ENCODE measurements at regions not wholly inside any gene's neighbourhood (a gene's known extent, or its start where the extent isn't known, plus 50 kb on each side); places are given as distances from the start of the nearest gene placed in this dataset.

GRCh38 chr17:13746404-13746803 lies 144.7 kb upstream of the HS3ST3A1 start:
- H3K27me3 Mint-ChIP-seq, result peaks cover 19% of the 10 kb centered on the region

GRCh38 chr17:13749166-13749890 lies 147.6 kb upstream of the HS3ST3A1 start:
- TF ChIP-seq CTCF (IDR thresholded peaks at IDR 0.05), result no peak
- intact Hi-C loops (cut with micrococcal nuclease), result no loop called here
- ChIA-PET POLR2A (no interaction called here), CTCF (no interaction called here)
- H3K9me3 Mint-ChIP-seq, result no peaks in the 10 kb centered on the region
- H3K4me3 Mint-ChIP-seq, result no peak overlapping the region
- no peaks in the 10 kb centered on the region for H3K36me3 Mint-ChIP-seq (ENCODE audit: low read depth)
- H3K27me3 Mint-ChIP-seq, result peaks cover 21% of the 10 kb centered on the region
- no peaks in the 10 kb centered on the region for H3K4me1 Mint-ChIP-seq
- ATAC-seq (ENCODE audit: low read depth) (no peak), DNase-seq (no peak)
- no peak overlapping the region for H3K27ac Mint-ChIP-seq

More at GRCh38 chr17:13746404-13746803, 144.7 kb upstream of the HS3ST3A1 start:
- TF ChIP-seq CTCF (IDR thresholded peaks at IDR 0.05), result no peak
- DNase-seq (no peak), ATAC-seq (ENCODE audit: low read depth) (no peak)
- ChIA-PET CTCF (no interaction called here), POLR2A (no interaction called here)
- intact Hi-C loops (cut with micrococcal nuclease), result no loop called here
- no peak overlapping the region for H3K27ac Mint-ChIP-seq
- no peaks in the 10 kb centered on the region for H3K4me1 Mint-ChIP-seq
- H3K36me3 Mint-ChIP-seq (ENCODE audit: low read depth), result no peaks in the 10 kb centered on the region
- no peak overlapping the region for H3K4me3 Mint-ChIP-seq
- H3K9me3 Mint-ChIP-seq, result no peaks in the 10 kb centered on the region

GRCh38 chr17:13749891-13750235 lies 148.1 kb upstream of the HS3ST3A1 start:
- H3K4me3 Mint-ChIP-seq, result no peak overlapping the region
- no peaks in the 10 kb centered on the region for H3K36me3 Mint-ChIP-seq (ENCODE audit: low read depth)
- H3K27me3 Mint-ChIP-seq, result peaks cover 21% of the 10 kb centered on the region
- intact Hi-C loops (cut with micrococcal nuclease), result no loop called here
- H3K27ac Mint-ChIP-seq, result no peak overlapping the region
- no peak for ATAC-seq (ENCODE audit: low read depth)
- POLR2A ChIA-PET, result no interaction called here
- CTCF ChIA-PET, result no interaction called here
- no peaks in the 10 kb centered on the region for H3K4me1 Mint-ChIP-seq
- no peak for TF ChIP-seq CTCF (IDR thresholded peaks at IDR 0.05)
- H3K9me3 Mint-ChIP-seq, result no peaks in the 10 kb centered on the region
- no peak for DNase-seq

- Mint-ChIP-seq H3K9me3 (no peaks in the 10 kb centered on the region), H3K4me3 (no peak overlapping the region), H3K36me3 (ENCODE audit: low read depth) (no peaks in the 10 kb centered on the region), H3K4me1 (no peaks in the 10 kb centered on the region), H3K27me3 (peaks cover 16% of the 10 kb centered on the region), H3K27ac (no peak overlapping the region)
- ChIA-PET CTCF (no interaction called here), POLR2A (no interaction called here)
- no peak for TF ChIP-seq CTCF (IDR thresholded peaks at IDR 0.05)
- ATAC-seq (ENCODE audit: low read depth) (no peak), DNase-seq (no peak)
- intact Hi-C loops (cut with micrococcal nuclease), result no loop called here
Measured at GRCh38 chr17:13750816-13751793, 149.4 kb upstream of the HS3ST3A1 start.

GRCh38 chr17:13753154-13753553 lies 151.4 kb upstream of the HS3ST3A1 start:
- ChIA-PET POLR2A (no interaction called here), CTCF (no interaction called here)
- intact Hi-C loops (cut with micrococcal nuclease), result no loop called here

More at GRCh38 chr17:13753154-13753553, 151.4 kb upstream of the HS3ST3A1 start:
- Mint-ChIP-seq H3K9me3 (no peaks in the 10 kb centered on the region), H3K4me3 (no peak overlapping the region), H3K4me1 (no peaks in the 10 kb centered on the region), H3K27me3 (peaks cover 16% of the 10 kb centered on the region), H3K27ac (no peak overlapping the region), H3K36me3 (ENCODE audit: low read depth) (no peaks in the 10 kb centered on the region)
- no peak for TF ChIP-seq CTCF (IDR thresholded peaks at IDR 0.05)
- ATAC-seq (ENCODE audit: low read depth), result no peak
- no peak for DNase-seq
